BLaER1 treated with 17β-estradiol and CSF1 and Interleukin-3, amounts not matched to agents 10 nM and 100 nM (cell line): ENCODE measurements at regions not wholly inside any gene's neighbourhood (a gene's known extent, or its start where the extent isn't known, plus 50 kb on each side); places are given as distances from the start of the nearest gene placed in this dataset.

ENCODE experiments used
- H3K27ac ChIP-seq, 11 experiments: shearing (Covaris generic); formaldehyde crosslinking; 2 replicates each; pipeline ENCODE4 v1.8.1; 2022
- H3K27me3 ChIP-seq, 11 experiments: shearing (Covaris generic); formaldehyde crosslinking; 2 replicates each; pipeline ENCODE4 v1.8.1; 2022
- H3K36me3 ChIP-seq, 11 experiments: shearing (Covaris generic); formaldehyde crosslinking; 2 replicates each; pipeline ENCODE4 v1.8.1; 2022
- H3K4me1 ChIP-seq, 10 experiments: shearing (Covaris generic); formaldehyde crosslinking; 2 replicates each; pipeline ENCODE4 v1.8.1; 2022
- H3K4me2 ChIP-seq, 11 experiments: shearing (Covaris generic); formaldehyde crosslinking; 2 replicates each; pipeline ENCODE4 v1.8.1; 2022
- H3K4me3 ChIP-seq, 10 experiments: shearing (Covaris generic); formaldehyde crosslinking; 2 replicates each; pipeline ENCODE4 v1.8.1; 2022
- H3K9ac ChIP-seq, 11 experiments: shearing (Covaris generic); formaldehyde crosslinking; 2 replicates each; pipeline ENCODE4 v1.8.1; 2022
- H3K9me3 ChIP-seq, 11 experiments: shearing (Covaris generic); formaldehyde crosslinking; replicated peaks in 1 of 11; 2 replicates each; pipeline ENCODE4 v1.8.1; 2022
- H4K20me1 ChIP-seq, 11 experiments: shearing (Covaris generic); formaldehyde crosslinking; 2 replicates each; pipeline ENCODE4 v1.8.1; 2022
- Cebpa-rat ChIP-seq, 11 experiments: shearing (Covaris generic); IDR thresholded peaks; 2 replicates each; pipeline ENCODE4 v1.8.1; 2022

- no peak for TF ChIP-seq Cebpa-rat (IDR thresholded peaks at IDR 0.05)
- Histone ChIP-seq H3K9me3 (no peaks in the 10 kb centered on the region), H3K27me3 (no peaks in the 10 kb centered on the region), H3K27ac (no peak overlapping the region), H3K36me3 (no peaks in the 10 kb centered on the region), H3K4me1 (no peaks in the 10 kb centered on the region), H3K4me2 (no peak overlapping the region), H4K20me1 (no peaks in the 10 kb centered on the region), H3K4me3 (no peak overlapping the region), H3K9ac (no peak overlapping the region)
These were observed 348.5 kb upstream of the BTBD3 start for GRCh38 chr20:11569163-11569562.

GRCh38 chr20:11573507-11573906, 344.2 kb upstream of the BTBD3 start:
- no peak overlapping the region for H3K27ac ChIP-seq
- H3K4me3 ChIP-seq, result no peak overlapping the region
- H3K27me3 ChIP-seq, result no peaks in the 10 kb centered on the region
- no peak overlapping the region for H3K4me2 ChIP-seq
- no peak for TF ChIP-seq Cebpa-rat (IDR thresholded peaks at IDR 0.05)
- no peaks in the 10 kb centered on the region for H3K36me3 ChIP-seq
- no peaks in the 10 kb centered on the region for H4K20me1 ChIP-seq
- H3K9ac ChIP-seq, result no peak overlapping the region
- H3K9me3 ChIP-seq, result no peaks in the 10 kb centered on the region
- H3K4me1 ChIP-seq, result no peaks in the 10 kb centered on the region

- Histone ChIP-seq H3K9me3 (no peaks in the 10 kb centered on the region), H3K4me1 (peaks cover 0 to 19% (median 2%) of the 10 kb centered on the region in 10 experiments; a peak in 8 of 20 replicates), H3K27ac (no peak overlapping the region), H4K20me1 (no peaks in the 10 kb centered on the region), H3K9ac (no peak overlapping the region), H3K27me3 (no peaks in the 10 kb centered on the region), H3K4me3 (no peak overlapping the region), H3K36me3 (no peaks in the 10 kb centered on the region), H3K4me2 (peak overlapping the region in 4 of 11 experiments; percentile 0 to 49 (median 35); a peak in 6 of 22 replicates)
- TF ChIP-seq Cebpa-rat (IDR thresholded peaks at IDR 0.05), result no peak
These were observed 336.4 kb upstream of the BTBD3 start for GRCh38 chr20:11581271-11581670.

- no peak overlapping the region for H3K9ac ChIP-seq
- H3K36me3 ChIP-seq, result no peaks in the 10 kb centered on the region
- no peaks in the 10 kb centered on the region for H3K9me3 ChIP-seq
- H4K20me1 ChIP-seq, result no peaks in the 10 kb centered on the region
- H3K27ac ChIP-seq, result no peak overlapping the region
- no peak overlapping the region for H3K4me3 ChIP-seq
- no peaks in the 10 kb centered on the region for H3K27me3 ChIP-seq
- peak overlapping the region in 2 of 11 experiments; percentile 30 to 33; a peak in 3 of 22 replicates for H3K4me2 ChIP-seq
- TF ChIP-seq Cebpa-rat (IDR thresholded peaks at IDR 0.05), result no peak
- H3K4me1 ChIP-seq, result peaks cover 0 to 19% (median 2%) of the 10 kb centered on the region in 10 experiments; a peak in 8 of 20 replicates
These were observed 335.6 kb upstream of the BTBD3 start for GRCh38 chr20:11582060-11582459.

GRCh38 chr20:11585752-11586352, 331.8 kb upstream of the BTBD3 start:
- Histone ChIP-seq H3K4me1 (peaks cover 0 to 19% (median 2%) of the 10 kb centered on the region in 10 experiments; a peak in 8 of 20 replicates), H3K9ac (no peak overlapping the region), H3K27me3 (no peaks in the 10 kb centered on the region), H3K9me3 (no peaks in the 10 kb centered on the region), H4K20me1 (no peaks in the 10 kb centered on the region), H3K27ac (no peak overlapping the region), H3K36me3 (no peaks in the 10 kb centered on the region), H3K4me2 (no peak overlapping the region), H3K4me3 (no peak overlapping the region)
- no peak for TF ChIP-seq Cebpa-rat (IDR thresholded peaks at IDR 0.05)

GRCh38 chr20:11588875-11589274, 328.8 kb upstream of the BTBD3 start:
- H3K36me3 ChIP-seq, result no peaks in the 10 kb centered on the region
- H3K27me3 ChIP-seq, result no peaks in the 10 kb centered on the region
- H3K4me3 ChIP-seq, result no peak overlapping the region
- no peaks in the 10 kb centered on the region for H3K4me1 ChIP-seq
- H3K4me2 ChIP-seq, result no peak overlapping the region
- TF ChIP-seq Cebpa-rat (IDR thresholded peaks at IDR 0.05), result no peak
- H3K27ac ChIP-seq, result no peak overlapping the region
- H3K9ac ChIP-seq, result no peak overlapping the region
- peaks cover 0 to 4% (median 0%) of the 10 kb centered on the region in 11 experiments; a peak in 1 of 22 replicates for H3K9me3 ChIP-seq
- no peaks in the 10 kb centered on the region for H4K20me1 ChIP-seq

- H3K36me3 ChIP-seq, result no peaks in the 10 kb centered on the region
- no peak overlapping the region for H3K27ac ChIP-seq
- H3K4me1 ChIP-seq, result no peaks in the 10 kb centered on the region
- no peak overlapping the region for H3K4me3 ChIP-seq
- no peak overlapping the region for H3K4me2 ChIP-seq
- no peak overlapping the region for H3K9ac ChIP-seq
- no peaks in the 10 kb centered on the region for H4K20me1 ChIP-seq
- H3K9me3 ChIP-seq, result peaks cover 0 to 7% (median 0%) of the 10 kb centered on the region in 11 experiments; a peak in 1 of 22 replicates
- H3K27me3 ChIP-seq, result no peaks in the 10 kb centered on the region
- no peak for TF ChIP-seq Cebpa-rat (IDR thresholded peaks at IDR 0.05)
These were observed 325.7 kb upstream of the BTBD3 start for GRCh38 chr20:11591965-11592364.

GRCh38 chr20:11604339-11604738, 313.4 kb upstream of the BTBD3 start:
- H3K9me3 ChIP-seq, result peaks cover 0 to 9% (median 4%) of the 10 kb centered on the region in 11 experiments; a peak in 7 of 22 replicates
- H3K4me2 ChIP-seq, result no peak overlapping the region
- no peaks in the 10 kb centered on the region for H3K4me1 ChIP-seq
- H3K9ac ChIP-seq, result no peak overlapping the region
- no peaks in the 10 kb centered on the region for H3K36me3 ChIP-seq
- H4K20me1 ChIP-seq, result no peaks in the 10 kb centered on the region
- no peak overlapping the region for H3K4me3 ChIP-seq
- H3K27me3 ChIP-seq, result no peaks in the 10 kb centered on the region
- no peak for TF ChIP-seq Cebpa-rat (IDR thresholded peaks at IDR 0.05)
- H3K27ac ChIP-seq, result no peak overlapping the region

- no peaks in the 10 kb centered on the region for H4K20me1 ChIP-seq
- H3K4me1 ChIP-seq, result no peaks in the 10 kb centered on the region
- no peak overlapping the region for H3K4me3 ChIP-seq
- peaks cover 0 to 9% (median 4%) of the 10 kb centered on the region in 11 experiments; a peak in 7 of 22 replicates for H3K9me3 ChIP-seq
- no peak overlapping the region for H3K9ac ChIP-seq
- no peaks in the 10 kb centered on the region for H3K27me3 ChIP-seq
- no peak overlapping the region for H3K27ac ChIP-seq
- TF ChIP-seq Cebpa-rat (IDR thresholded peaks at IDR 0.05), result no peak
- no peak overlapping the region for H3K4me2 ChIP-seq
- no peaks in the 10 kb centered on the region for H3K36me3 ChIP-seq
These were observed 310.6 kb upstream of the BTBD3 start for GRCh38 chr20:11607047-11607446.

- no peaks in the 10 kb centered on the region for H3K36me3 ChIP-seq
- H4K20me1 ChIP-seq, result no peaks in the 10 kb centered on the region
- H3K4me2 ChIP-seq, result no peak overlapping the region
- H3K4me1 ChIP-seq, result no peaks in the 10 kb centered on the region
- H3K9ac ChIP-seq, result no peak overlapping the region
- TF ChIP-seq Cebpa-rat (IDR thresholded peaks at IDR 0.05), result no peak
- no peaks in the 10 kb centered on the region for H3K27me3 ChIP-seq
- peaks cover 0 to 9% (median 4%) of the 10 kb centered on the region in 11 experiments; a peak in 7 of 22 replicates for H3K9me3 ChIP-seq
- no peak overlapping the region for H3K27ac ChIP-seq
- H3K4me3 ChIP-seq, result no peak overlapping the region
These were observed 309.0 kb upstream of the BTBD3 start for GRCh38 chr20:11608736-11609135.
